ENCODE measurements at regions not wholly inside any gene's neighbourhood (a gene's known extent, or its start where the extent isn't known, plus 50 kb on each side); places are given as distances from the start of the nearest gene placed in this dataset.

GRCh38 chr3:18841422-18842343 is 306.6 kb upstream of the KCNH8 start:
- no peak overlapping the region for H3K4me3 ChIP-seq (replicated peaks in 1 of 3; ENCODE audit: low read depth in 2 of 3, low read length in 3 of 3)
- H3K9me3 ChIP-seq (replicated peaks in 1 of 2; ENCODE audit: control insufficient read depth in 1 of 2, insufficient read depth in 1 of 2, low read length in 2 of 2), result no peaks in the 10 kb centered on the region
- TF ChIP-seq CTCF (IDR thresholded peaks at IDR 0.05), result no peak
- no peak overlapping the region for H2AFZ ChIP-seq (ENCODE audit: insufficient read depth, low read depth, low read length, poor library complexity, severe bottlenecking)
- Mint-ChIP-seq H3K4me3 (no peak overlapping the region), H3K36me3 (no peaks in the 10 kb centered on the region), H3K27me3 (ENCODE audit: low read depth in 3 of 3) (no peaks in the 10 kb centered on the region), H3K9me3 (peaks cover 0 to 6% (median 2%) of the 10 kb centered on the region in 7 donors), H3K27ac (no peak overlapping the region), H3K4me1 (peaks cover 15% of the 10 kb centered on the region)
- no peak overlapping the region for H3K27ac ChIP-seq (ENCODE audit: low read depth in 1 of 2, low read length in 2 of 2)
- 100% methylated on average over 3 of the region's 6 CpGs for WGBS (ENCODE audit: insufficient coverage)
- no peak overlapping the region for H3K4me2 ChIP-seq (replicated peaks; ENCODE audit: extremely low read depth, low read length, poor library complexity, severe bottlenecking)
- H3K4me1 ChIP-seq (ENCODE audit: control insufficient read depth in 1 of 2, insufficient read depth in 2 of 2, low read length in 2 of 2), result peaks cover 0 to 5% of the 10 kb centered on the region in 2 donors
- no peaks in the 10 kb centered on the region for H3K36me3 ChIP-seq (replicated peaks in 1 of 2; ENCODE audit: control insufficient read depth in 1 of 2, insufficient read depth in 2 of 2, low read length in 2 of 2)
- intact Hi-C loops (cut with micrococcal nuclease), result no loop called here
- H4K20me1 ChIP-seq (ENCODE audit: insufficient read depth, low read length), result no peaks in the 10 kb centered on the region
- H3K79me2 ChIP-seq (ENCODE audit: insufficient read depth, low read length), result no peaks in the 10 kb centered on the region
- DNase-seq, result no peak
- no peak overlapping the region for H3K9ac ChIP-seq (ENCODE audit: insufficient read depth, low read length, poor library complexity, severe bottlenecking)
- no peaks in the 10 kb centered on the region for H3K27me3 ChIP-seq (ENCODE audit: control insufficient read depth in 2 of 2, insufficient read depth in 2 of 2, low read length in 2 of 2)

DNA sequence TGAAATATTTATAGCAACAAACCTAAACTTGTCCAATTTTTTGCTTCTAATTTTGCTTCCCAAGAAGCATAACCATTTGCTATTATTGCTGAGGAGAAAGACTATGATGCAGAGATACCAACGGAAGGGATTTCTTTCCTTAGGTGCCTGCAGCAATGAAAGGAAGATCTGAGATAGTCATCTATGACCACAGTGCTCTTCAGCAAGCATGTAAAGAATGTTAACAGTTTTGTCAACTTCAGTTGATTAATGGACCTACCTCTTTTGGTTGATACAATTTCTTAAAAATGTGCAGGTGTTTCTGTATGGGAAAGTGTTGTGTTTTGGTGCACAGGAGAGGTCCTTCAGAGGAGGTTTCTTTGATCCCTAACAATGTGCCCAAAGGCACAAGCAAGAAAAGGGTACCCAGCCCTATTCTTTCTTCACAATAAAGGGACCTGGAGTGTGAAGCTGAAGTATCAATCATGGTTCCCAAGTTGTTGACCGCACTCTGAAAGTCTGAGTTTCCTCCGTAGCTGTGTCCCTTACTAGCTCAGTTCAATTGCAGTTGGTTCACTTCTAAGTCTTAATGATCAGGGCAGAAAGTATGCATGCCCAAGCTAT is 307.7 kb upstream of the KCNH8 start:
- WGBS (ENCODE audit: insufficient coverage), result 90% methylated on average over 2 of the region's 3 CpGs
- Histone ChIP-seq H3K36me3 (replicated peaks in 1 of 2; ENCODE audit: control insufficient read depth in 1 of 2, insufficient read depth in 2 of 2, low read length in 2 of 2) (no peaks in the 10 kb centered on the region), H3K27me3 (ENCODE audit: control insufficient read depth in 2 of 2, insufficient read depth in 2 of 2, low read length in 2 of 2) (no peaks in the 10 kb centered on the region), H3K9me3 (replicated peaks in 1 of 2; ENCODE audit: control insufficient read depth in 1 of 2, insufficient read depth in 1 of 2, low read length in 2 of 2) (no peaks in the 10 kb centered on the region), H3K4me3 (replicated peaks in 1 of 3; ENCODE audit: low read depth in 2 of 3, low read length in 3 of 3) (no peak overlapping the region), H2AFZ (ENCODE audit: insufficient read depth, low read depth, low read length, poor library complexity, severe bottlenecking) (no peak overlapping the region), H3K9ac (ENCODE audit: insufficient read depth, low read length, poor library complexity, severe bottlenecking) (no peak overlapping the region), H3K4me2 (replicated peaks; ENCODE audit: extremely low read depth, low read length, poor library complexity, severe bottlenecking) (no peak overlapping the region), H3K4me1 (ENCODE audit: control insufficient read depth in 1 of 2, insufficient read depth in 2 of 2, low read length in 2 of 2) (peaks cover 0 to 2% of the 10 kb centered on the region in 2 donors), H3K27ac (ENCODE audit: low read depth in 1 of 2, low read length in 2 of 2) (no peak overlapping the region), H3K79me2 (ENCODE audit: insufficient read depth, low read length) (no peaks in the 10 kb centered on the region), H4K20me1 (ENCODE audit: insufficient read depth, low read length) (no peaks in the 10 kb centered on the region)
- no peak for DNase-seq
- H3K4me3 Mint-ChIP-seq, result no peak overlapping the region
- no peak for TF ChIP-seq CTCF (IDR thresholded peaks at IDR 0.05)
- no peak overlapping the region for H3K27ac Mint-ChIP-seq
- H3K27me3 Mint-ChIP-seq (ENCODE audit: low read depth in 3 of 3), result no peaks in the 10 kb centered on the region
- H3K9me3 Mint-ChIP-seq, result peaks cover 0 to 5% (median 2%) of the 10 kb centered on the region in 7 donors
- no peaks in the 10 kb centered on the region for H3K36me3 Mint-ChIP-seq
- peaks cover 10% of the 10 kb centered on the region for H3K4me1 Mint-ChIP-seq
- intact Hi-C loops (cut with micrococcal nuclease), result no loop called here
